GM21825 (cell line): ENCODE measurements at regions not wholly inside any gene's neighbourhood (a gene's known extent, or its start where the extent isn't known, plus 50 kb on each side); places are given as distances from the start of the nearest gene placed in this dataset.

Source experiments
- ATAC-seq: cut with Tn5 transposase; IDR thresholded peaks from one replicate; pipeline ENCODE4 v1.9.1; 2021; ENCODE audit warnings: mild to moderate bottlenecking, moderate library complexity; ENCODE audit not compliant: unreplicated experiment

- no peak for ATAC-seq
Observed at GRCh38 chr3:113094337-113095221, 103.8 kb downstream of the GTPBP8 start.

- no peak for ATAC-seq
Observed at GRCh38 chr3:113096188-113096892, 105.6 kb downstream of the GTPBP8 start.

- ATAC-seq = no peak
Observed at GRCh38 chr3:113097960-113098447, 107.2 kb downstream of the GTPBP8 start.

- ATAC-seq = no peak
Observed at GRCh38 chr3:113100063-113100462, 109.3 kb downstream of the GTPBP8 start.

GRCh38 chr3:113103588-113103987 lies 107.8 kb upstream of the BOC start:
- no peak for ATAC-seq

- no peak for ATAC-seq
Observed at GRCh38 chr3:113104357-113105092, 106.8 kb upstream of the BOC start.

GRCh38 chr3:113105093-113105449 lies 106.3 kb upstream of the BOC start:
- ATAC-seq = no peak

- no peak for ATAC-seq
Observed at GRCh38 chr3:113105966-113106660, 105.2 kb upstream of the BOC start.

GRCh38 chr3:113110267-113110666 lies 101.1 kb upstream of the BOC start:
- ATAC-seq = no peak

- ATAC-seq = no peak
Observed at GRCh38 chr3:113111011-113111707, 100.2 kb upstream of the BOC start.

GRCh38 chr3:113113361-113113760 lies 98.0 kb upstream of the BOC start:
- no peak for ATAC-seq

- ATAC-seq = no peak
Observed at GRCh38 chr3:113117511-113118234, 93.7 kb upstream of the BOC start.

- ATAC-seq = no peak
Observed at GRCh38 chr3:113118336-113118735, 93.0 kb upstream of the BOC start.

GRCh38 chr3:113124256-113124830 lies 87.0 kb upstream of the BOC start:
- ATAC-seq = no peak

- no peak for ATAC-seq
Observed at GRCh38 chr3:113125951-113126350, 85.4 kb upstream of the BOC start.

GRCh38 chr3:113128386-113129015 lies 82.9 kb upstream of the BOC start:
- no peak for ATAC-seq

GRCh38 chr3:113129168-113129567 lies 82.2 kb upstream of the BOC start:
- ATAC-seq = no peak

GRCh38 chr3:113132571-113132996 lies 78.8 kb upstream of the BOC start:
- ATAC-seq = no peak

- ATAC-seq = no peak
Observed at GRCh38 chr3:113133140-113133539, 78.2 kb upstream of the BOC start.
